ENCODE measurements at regions not wholly inside any gene's neighbourhood (a gene's known extent, or its start where the extent isn't known, plus 50 kb on each side); places are given as distances from the start of the nearest gene placed in this dataset.
"Not testable (repeated sequence)": the region's sequence is repeated elsewhere in the genome, so short reads cannot be mapped to it uniquely, and the experiment has no call there.

- DNase-seq, result no peak
Measured at GRCh38 chr2:40043641-40044040, 264.6 kb upstream of the THUMPD2 start.

DNA sequence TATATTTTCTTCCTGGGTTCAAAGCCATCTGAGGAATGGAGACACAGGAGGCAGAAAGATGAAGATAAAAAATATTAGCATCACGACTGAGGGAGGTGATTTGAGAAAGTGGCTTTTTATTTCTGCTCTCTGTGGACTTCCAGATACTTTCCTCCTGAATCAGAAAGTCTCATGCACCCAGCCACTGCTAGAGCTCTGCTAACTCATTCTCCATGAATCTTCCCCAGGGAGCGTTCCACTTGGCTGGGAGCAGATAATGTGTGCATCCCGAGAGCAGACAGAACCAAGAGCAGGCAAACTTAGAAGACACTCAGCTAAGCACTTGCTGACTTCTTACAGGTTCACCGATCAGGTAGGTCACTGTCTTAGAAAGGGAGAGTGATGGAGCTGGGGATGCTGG, 264.1 kb upstream of the THUMPD2 start:
- no peak for DNase-seq

- DNase-seq, result peak; percentile 76
Measured at GRCh38 chr2:40041422-40042382, 262.6 kb upstream of the THUMPD2 start.

DNA sequence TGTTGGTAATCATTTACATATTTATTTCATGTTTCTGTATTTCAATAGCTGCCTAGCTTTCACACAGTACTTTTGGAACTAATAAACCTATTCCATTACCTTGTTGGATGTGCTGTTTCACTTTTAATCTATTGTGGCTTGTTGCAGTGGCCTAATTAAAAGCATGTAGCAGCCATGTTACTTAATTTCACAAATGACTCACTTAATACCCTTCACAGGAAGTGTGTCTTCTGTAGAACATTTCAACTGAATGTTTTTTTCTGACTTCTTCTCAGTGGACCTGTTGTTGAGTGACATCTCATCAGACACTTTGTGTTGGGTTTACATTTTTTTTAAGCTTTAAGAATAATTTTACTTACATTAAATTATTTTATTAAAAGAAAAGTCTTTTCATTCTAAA, 260.5 kb upstream of the THUMPD2 start:
- peak; percentile 42 for DNase-seq

DNA sequence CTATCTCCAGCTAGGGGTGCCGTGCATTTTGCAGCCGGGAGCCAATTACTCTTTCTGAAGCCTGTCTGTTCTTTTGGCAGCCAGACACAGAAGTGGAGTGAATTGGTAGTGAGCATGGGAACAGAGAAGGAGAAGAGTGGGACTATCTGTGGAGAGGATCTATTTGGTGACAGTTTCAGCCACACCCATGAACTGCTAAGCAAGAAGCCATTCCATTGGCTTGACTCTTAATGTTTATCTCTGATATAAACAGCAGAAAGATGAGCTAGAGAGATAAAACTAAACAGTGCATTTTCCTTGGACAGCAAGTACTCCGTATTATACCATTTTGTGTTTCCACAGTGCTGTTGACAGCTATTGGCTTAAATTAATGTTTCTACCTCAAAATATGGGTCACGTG, 259.6 kb upstream of the THUMPD2 start:
- no peak for DNase-seq

- DNase-seq, result peak; percentile 48
Measured at GRCh38 chr2:40037303-40037702, 258.2 kb upstream of the THUMPD2 start.

- no peak for DNase-seq
Measured at GRCh38 chr2:40036241-40036640, 257.2 kb upstream of the THUMPD2 start.

GRCh38 chr2:40034801-40035200, 255.7 kb upstream of the THUMPD2 start:
- DNase-seq, result no peak

DNA sequence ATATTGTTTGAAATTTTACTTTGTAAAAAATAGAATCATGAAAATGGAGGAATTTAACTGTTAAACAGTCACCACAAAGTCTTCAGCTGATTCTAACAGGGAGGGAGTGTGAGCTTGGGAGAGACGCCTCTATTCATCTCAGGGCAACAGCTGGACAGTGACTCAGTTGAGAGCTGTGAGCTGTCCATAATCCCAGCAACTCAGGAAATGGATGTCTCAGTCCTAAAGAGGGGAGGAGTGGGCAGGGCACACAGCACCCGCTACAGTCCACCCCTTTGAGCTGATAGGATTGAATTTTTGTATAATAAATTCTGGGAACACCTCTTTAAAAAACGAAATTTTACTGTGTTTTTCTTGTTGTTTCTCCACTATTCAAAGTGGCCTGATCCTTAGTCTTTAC, 255.1 kb upstream of the THUMPD2 start:
- DNase-seq, result no peak

- no peak for DNase-seq
Measured at GRCh38 chr2:40033781-40034180, 254.7 kb upstream of the THUMPD2 start.

- DNase-seq, result no peak
Measured at GRCh38 chr2:40032650-40033319, 253.7 kb upstream of the THUMPD2 start.

DNA sequence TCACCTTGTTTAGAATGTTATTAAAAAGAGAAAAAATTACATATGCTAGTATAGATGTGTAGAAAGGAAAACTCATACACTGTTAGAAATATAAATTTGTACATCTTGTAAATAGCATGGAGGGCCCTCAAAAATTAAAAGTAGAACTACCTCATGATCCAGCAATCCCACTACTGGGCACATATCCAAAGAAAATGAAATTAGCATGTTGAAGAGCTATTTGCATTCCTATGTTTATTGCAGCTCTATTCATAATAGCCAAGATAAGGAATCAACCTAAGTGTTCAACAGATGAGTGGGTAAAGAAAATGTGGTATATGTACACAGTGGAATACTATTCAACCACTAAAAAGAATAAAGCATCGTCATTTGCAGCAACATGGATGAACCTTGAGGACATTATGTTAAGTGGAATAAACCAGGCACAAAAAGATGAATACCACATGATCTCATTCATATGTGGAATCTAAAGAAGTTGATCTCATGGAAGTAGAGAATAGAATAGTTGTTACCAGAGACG, 251.5 kb upstream of the THUMPD2 start:
- DNase-seq, result no peak

DNA sequence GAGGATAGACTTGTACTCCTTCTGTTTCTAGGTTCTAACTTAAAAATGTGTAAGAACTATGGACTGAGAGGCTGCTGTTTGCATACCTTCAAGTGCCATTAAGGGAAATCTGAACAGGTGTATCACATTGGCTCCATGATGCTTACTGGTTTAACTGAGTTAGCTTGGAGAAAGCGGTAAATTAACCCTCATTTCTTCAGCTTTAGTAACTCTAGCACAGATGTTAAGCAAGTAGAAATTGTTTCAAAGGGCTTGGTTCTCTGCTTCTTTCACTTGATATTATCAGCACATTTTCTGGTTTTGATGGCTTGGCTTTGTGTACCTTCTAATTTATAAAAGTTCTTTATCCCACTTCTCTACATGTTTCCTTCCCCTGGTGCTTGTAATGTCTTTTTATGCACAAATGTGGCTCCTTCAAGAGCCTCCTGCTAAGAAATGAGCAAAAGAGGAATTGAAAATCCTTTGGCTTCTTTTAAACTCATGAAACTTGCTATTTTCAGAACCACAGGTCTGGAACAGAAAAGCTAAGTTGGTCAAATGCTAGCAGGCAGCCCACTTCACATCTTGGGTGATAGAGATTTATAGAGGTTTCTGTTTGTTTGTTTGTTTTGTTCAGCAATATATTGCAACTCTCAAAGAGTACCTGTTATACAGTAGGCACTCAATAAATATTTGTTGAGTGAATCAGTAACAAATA, 249.9 kb upstream of the THUMPD2 start:
- peak; percentile 48 for DNase-seq

- no peak for DNase-seq
Measured at GRCh38 chr2:40027968-40028367, 248.9 kb upstream of the THUMPD2 start.

DNA sequence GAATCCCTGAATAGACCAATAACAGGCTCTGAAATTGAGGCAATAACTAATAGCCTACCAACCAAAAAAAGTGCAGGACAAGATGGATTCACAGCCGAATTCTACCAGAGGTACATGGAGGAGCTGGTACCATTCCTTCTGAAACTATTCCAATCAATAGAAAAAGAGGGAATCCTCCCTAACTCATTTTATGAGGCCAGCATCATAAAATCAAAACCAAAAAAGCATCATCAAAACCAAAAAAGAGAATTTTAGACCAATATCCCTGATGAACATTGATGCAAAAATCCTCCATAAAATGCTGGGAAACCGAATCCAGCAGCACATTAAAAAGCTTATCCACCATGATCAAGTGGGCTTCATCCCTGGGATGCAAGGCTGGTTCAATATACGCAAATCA, 246.2 kb upstream of the THUMPD2 start:
- DNase-seq, result not testable (repeated sequence)

GRCh38 chr2:40020997-40021396, 241.9 kb upstream of the THUMPD2 start:
- DNase-seq, result no peak

DNA sequence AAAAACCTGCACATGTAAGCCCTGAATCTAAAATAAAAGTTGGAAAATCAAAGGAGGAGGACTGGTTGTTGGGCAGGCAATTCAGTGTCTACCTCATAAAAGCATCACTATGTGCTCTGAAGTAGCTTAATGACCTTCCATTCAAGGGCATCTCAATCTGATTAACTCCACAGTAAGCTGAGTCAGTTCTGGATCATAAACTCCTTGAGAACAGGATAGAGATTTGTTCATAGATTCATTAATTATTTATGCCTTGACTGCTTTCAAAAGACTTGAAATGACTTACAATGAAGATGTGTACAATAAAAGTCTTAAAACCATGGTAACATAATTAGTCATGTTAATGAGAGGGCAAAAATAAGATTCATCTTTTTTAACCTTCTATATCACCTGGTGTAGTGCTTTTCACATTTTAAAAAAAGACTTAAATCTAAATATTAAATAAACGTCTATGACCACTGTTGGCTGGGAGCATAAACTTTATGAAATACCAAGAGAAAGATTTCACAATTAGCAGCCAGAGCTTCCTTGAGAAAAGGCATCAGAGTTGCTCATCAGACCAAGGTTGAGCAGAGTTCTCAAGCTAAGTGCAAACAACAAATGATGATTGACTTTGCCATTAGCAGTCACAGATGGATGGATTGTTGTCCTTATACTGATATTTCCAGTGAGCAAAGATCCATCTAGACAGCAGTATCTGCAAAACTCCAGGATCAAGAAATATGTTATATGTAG, 237.3 kb upstream of the THUMPD2 start:
- no peak for DNase-seq

- not testable (repeated sequence) for DNase-seq
Measured at GRCh38 chr2:40013962-40014361, 234.9 kb upstream of the THUMPD2 start.

DNA sequence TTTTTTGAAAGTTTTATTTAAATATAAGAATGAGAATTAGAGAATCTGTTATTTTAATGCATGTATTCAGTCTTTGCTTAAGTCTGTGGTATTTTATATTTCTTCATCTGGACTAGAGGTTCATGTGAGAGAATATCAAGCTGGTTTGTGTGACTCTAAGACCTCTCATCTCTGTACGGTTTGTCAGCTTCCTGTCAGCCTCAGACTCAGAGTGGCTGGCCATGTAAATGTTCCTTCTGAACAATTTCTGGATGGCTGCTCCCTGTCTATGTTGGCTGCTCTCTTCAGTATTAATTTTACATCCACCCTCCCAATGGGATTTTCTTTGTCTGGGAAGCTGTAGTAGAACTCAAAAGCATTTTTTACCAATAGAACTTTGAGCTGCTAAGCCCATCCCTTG, 225.3 kb upstream of the THUMPD2 start:
- no peak for DNase-seq

- no peak for DNase-seq
Measured at GRCh38 chr2:40002339-40002738, 223.3 kb upstream of the THUMPD2 start.

GRCh38 chr2:39999864-40000263, 220.8 kb upstream of the THUMPD2 start:
- no peak for DNase-seq

GRCh38 chr2:39998617-39999016, 219.6 kb upstream of the THUMPD2 start:
- DNase-seq, result no peak

GRCh38 chr2:39996653-39997080, 217.6 kb upstream of the THUMPD2 start:
- DNase-seq, result no peak
